ENCODE measurements at regions not wholly inside any gene's neighbourhood (a gene's known extent, or its start where the extent isn't known, plus 50 kb on each side); places are given as distances from the start of the nearest gene placed in this dataset.

- no peak for DNase-seq
Measured at GRCh38 chr4:62960415-62960814, 1448.8 kb downstream of the TECRL start.

- no peak for DNase-seq
Measured at GRCh38 chr4:62953752-62954151, 1455.5 kb downstream of the TECRL start.

GRCh38 chr4:62952366-62952765 lies 1456.9 kb downstream of the TECRL start:
- DNase-seq = no peak

- DNase-seq = no peak
Measured at GRCh38 chr4:62948108-62948507, 1461.1 kb downstream of the TECRL start.

- DNase-seq = no peak
Measured at GRCh38 chr4:62940229-62940628, 1469.0 kb downstream of the TECRL start.

- no peak for DNase-seq
Measured at GRCh38 chr4:62930884-62931283, 1478.4 kb downstream of the TECRL start.

GRCh38 chr4:62928483-62928882 lies 1480.8 kb downstream of the TECRL start:
- DNase-seq = no peak

- no peak for DNase-seq
Measured at GRCh38 chr4:62927574-62927973, 1481.7 kb downstream of the TECRL start.

- DNase-seq = no peak
Measured at GRCh38 chr4:62923783-62924182, 1485.5 kb downstream of the TECRL start.

GRCh38 chr4:62917649-62918048 lies 1491.6 kb downstream of the TECRL start:
- no peak for DNase-seq

- DNase-seq = no peak
Measured at GRCh38 chr4:62914758-62915157, 1494.5 kb downstream of the TECRL start.

GRCh38 chr4:62913065-62913464 lies 1496.2 kb downstream of the TECRL start:
- DNase-seq = no peak

GRCh38 chr4:62912531-62912930 lies 1496.7 kb downstream of the TECRL start:
- no peak for DNase-seq

- DNase-seq = no peak
Measured at GRCh38 chr4:62909238-62909637, 1500.0 kb downstream of the TECRL start.

GRCh38 chr4:62901101-62901500 lies 1508.1 kb downstream of the TECRL start:
- DNase-seq = no peak

GRCh38 chr4:62899646-62900364 lies 1509.4 kb downstream of the TECRL start:
- DNase-seq = no peak

GRCh38 chr4:62898115-62898514 lies 1511.1 kb downstream of the TECRL start:
- no peak for DNase-seq

GRCh38 chr4:62896721-62897120 lies 1512.5 kb downstream of the TECRL start:
- DNase-seq = no peak

GRCh38 chr4:62881901-62882300 lies 1527.3 kb downstream of the TECRL start:
- no peak for DNase-seq

- DNase-seq = no peak
Measured at GRCh38 chr4:62881210-62881609, 1528.0 kb downstream of the TECRL start.

- no peak for DNase-seq
Measured at GRCh38 chr4:62872856-62873255, 1536.4 kb downstream of the TECRL start.

- DNase-seq = no peak
Measured at GRCh38 chr4:62871078-62871477, 1538.2 kb downstream of the TECRL start.

GRCh38 chr4:62870451-62870850 lies 1538.8 kb downstream of the TECRL start:
- no peak for DNase-seq

GRCh38 chr4:62865261-62865660 lies 1544.0 kb downstream of the TECRL start:
- no peak for DNase-seq

GRCh38 chr4:62849696-62850095 lies 1559.6 kb downstream of the TECRL start:
- no peak for DNase-seq
